ENCODE measurements at regions not wholly inside any gene's neighbourhood (a gene's known extent, or its start where the extent isn't known, plus 50 kb on each side); places are given as distances from the start of the nearest gene placed in this dataset.

DNA sequence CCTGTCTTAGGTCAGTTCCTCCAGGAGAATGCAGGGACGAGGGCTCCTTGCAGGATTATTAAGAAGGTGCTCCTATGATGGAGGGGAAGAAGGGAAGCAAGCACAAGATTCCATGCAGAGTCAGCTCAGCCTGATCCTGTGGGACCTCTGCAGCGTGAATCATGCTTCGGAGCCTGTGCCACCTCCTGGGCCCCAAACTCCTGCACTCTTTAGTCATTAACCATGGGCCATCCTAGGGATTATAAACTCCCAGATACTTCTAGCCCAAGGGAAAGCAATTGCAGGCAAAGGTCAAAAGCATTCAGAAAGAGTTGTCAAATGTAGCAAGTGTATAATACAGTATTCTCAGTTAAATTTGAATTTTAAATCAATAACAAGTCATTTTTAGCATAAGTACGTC is 208.7 kb upstream of the PMEPA1 start:
- DNase-seq (ENCODE audit: insufficient read length, low spot score) (no peak), FAIRE-seq (no peak)
- TF ChIP-seq POLR2A (IDR thresholded peaks at IDR 0.05; ENCODE audit: low read depth, low read length), result no peak

DNA sequence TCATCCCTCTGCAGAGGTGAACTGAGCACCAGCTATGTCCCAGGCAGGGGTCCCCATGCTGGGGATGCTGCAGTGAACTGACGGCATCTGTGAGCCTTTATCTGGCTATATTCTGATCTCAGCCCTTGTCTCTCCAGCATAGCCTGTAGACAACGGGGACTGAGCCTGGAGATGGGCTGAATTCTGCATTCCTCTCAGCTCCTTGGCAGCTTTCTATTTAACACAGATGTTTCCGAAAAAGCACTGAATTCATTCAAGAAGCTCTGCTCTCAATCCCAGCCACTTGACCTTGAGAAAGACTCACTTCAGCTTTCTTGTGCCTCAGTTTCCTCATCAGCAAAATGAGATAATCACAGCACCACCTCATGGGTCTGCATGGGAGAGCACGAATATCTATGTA is 204.4 kb upstream of the PMEPA1 start:
- DNase-seq (ENCODE audit: insufficient read length, low spot score), result no peak
- no peak for FAIRE-seq
- no peak for TF ChIP-seq POLR2A (IDR thresholded peaks at IDR 0.05; ENCODE audit: low read depth, low read length)

DNA sequence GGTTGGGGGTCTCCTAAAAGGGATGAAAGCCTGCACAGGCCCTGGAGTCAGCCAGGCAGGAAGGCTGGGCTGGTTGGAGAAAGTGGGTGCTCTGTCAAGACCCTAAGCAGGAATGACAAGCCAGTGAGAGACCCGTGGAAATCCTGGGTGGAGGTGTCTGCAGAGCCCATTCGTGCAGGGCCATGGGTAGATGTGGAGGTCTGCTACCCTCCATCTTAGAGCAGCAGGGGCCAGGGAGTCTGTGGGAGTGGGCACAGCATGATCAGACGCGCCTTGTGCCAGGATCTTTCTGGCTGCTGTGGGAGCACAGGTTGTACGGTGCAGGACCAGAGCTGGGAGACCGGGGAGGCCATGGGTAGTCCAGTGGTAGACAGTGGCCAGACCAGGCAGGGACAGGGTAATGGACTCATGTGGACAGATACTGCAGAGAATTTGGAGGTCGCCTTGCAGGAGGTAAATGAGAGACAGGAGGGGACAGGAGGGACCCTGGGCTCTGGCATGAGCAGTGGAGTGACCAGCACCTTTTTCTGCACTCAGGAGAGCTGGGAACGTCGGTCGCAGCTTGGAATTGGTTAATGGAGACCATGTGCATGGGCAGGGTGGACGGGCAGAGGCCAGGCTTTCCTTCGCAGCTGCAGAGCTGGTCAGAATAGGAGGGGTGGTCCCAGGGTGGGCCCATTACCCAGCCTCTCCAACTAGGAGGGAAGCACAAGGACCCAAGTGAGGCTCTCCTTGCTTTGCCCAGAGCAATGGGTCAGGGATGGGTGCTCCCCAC is 203.5 kb upstream of the PMEPA1 start:
- FAIRE-seq, result no peak
- DNase-seq (ENCODE audit: insufficient read length, low spot score), result no peak
- no peak for TF ChIP-seq POLR2A (IDR thresholded peaks at IDR 0.05; ENCODE audit: low read depth, low read length)

DNA sequence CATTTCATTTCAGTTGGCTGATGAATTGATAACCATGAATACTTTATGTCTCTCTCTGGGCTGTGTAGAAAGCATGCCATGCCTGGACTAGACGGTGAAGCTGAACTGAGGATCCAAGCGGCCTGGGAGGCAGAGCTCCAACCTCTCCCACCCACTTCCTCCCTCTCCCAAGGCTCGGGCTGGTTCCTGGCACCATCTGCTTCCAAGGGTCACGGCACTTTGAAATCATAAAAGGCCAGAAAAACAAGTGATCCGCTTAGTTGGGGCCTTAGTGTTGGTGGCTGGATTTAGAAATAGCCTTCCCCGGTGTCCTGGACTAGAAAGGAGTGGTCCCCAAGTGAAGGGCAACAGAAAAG is 202.4 kb upstream of the PMEPA1 start:
- FAIRE-seq, result no peak
- TF ChIP-seq POLR2A (IDR thresholded peaks at IDR 0.05; ENCODE audit: low read depth, low read length), result no peak

DNA sequence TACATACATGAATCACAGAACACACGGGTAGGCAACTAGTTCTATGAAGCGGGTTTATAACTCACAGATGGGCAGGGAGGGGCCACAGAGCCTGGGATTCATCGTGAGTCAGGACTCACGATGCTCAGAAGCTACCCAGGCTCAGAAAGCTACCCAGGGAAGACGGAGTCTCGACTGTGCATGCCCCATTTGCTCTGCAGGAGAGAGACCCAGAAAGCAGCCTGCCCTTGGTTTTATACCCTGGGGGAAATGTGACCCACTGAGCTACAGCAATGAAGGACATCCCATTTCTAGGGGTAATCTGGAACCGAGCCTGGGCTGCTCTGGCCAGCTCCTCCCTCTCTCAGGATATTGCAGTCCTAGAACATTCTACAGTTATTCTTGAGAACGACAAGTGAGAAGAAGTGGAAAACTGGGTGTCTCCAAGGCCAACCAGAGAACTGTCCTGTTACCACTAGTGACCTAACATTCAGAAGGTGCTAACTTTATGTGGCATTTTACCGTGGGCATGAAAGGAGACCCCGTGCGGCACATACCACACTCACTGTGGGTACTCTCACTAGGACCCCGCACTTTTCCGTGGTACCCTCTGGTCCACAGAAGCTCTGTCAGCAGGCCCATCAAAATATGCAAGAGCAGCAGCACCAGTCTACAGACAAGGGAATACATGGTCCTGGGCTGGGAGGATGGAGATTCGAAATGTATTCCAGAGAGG is 201.9 kb upstream of the PMEPA1 start:
- no peak for TF ChIP-seq POLR2A (IDR thresholded peaks at IDR 0.05; ENCODE audit: low read depth, low read length)
- FAIRE-seq, result no peak
- no peak for DNase-seq (ENCODE audit: insufficient read length, low spot score)

More for the DNA sequence above, 202.4 kb upstream of the PMEPA1 start:
- no peak for DNase-seq (ENCODE audit: insufficient read length, low spot score)

DNA sequence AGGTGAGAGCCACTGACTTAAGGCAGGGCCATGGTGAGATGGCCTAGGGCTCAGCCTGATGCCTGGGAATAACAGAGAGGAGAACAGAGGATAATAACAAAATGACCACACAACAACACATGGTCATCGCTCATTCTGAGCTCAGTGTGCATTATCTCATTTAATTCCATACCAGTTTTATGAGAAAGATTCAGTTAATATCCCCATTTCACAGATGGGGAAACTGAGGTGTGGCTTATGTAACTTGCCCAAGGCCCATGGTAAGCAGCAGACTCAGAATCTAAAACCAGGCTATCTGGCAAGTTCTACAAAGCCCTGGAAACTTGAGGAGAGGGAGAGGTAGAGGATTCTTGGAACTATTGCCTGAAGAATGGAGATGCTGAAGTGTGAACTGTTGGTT is 200.9 kb upstream of the PMEPA1 start:
- no peak for TF ChIP-seq POLR2A (IDR thresholded peaks at IDR 0.05; ENCODE audit: low read depth, low read length)
- FAIRE-seq, result no peak
- no peak for DNase-seq (ENCODE audit: insufficient read length, low spot score)

DNA sequence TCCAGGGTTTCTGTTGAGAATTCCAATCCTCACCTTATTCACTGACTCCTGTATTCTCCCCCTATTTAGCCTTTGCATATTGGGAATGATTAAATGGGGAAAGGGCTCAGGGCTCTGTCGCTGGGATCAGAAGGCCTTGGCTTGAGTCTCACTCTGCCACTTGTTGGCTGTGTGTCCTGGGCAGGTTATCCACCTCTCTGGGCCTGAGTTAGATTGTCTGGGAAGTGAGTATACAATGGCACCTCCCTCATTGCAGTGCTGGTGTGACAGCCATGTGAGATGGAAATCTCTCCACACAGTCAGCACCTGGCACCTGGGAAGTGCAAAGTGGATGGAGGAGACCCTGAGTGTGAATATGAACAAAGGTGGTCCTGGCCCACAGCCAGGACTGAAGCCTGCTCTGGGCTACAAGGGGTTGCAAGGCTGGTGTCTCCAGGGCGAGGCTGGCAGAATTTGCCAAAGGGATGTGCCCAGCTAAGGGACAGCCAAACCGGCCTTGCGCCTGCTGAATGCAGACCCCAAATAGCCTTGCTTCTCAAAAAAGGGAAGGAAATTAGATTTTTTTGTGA is 200.0 kb upstream of the PMEPA1 start:
- FAIRE-seq (no peak), DNase-seq (ENCODE audit: insufficient read length, low spot score) (no peak)
- TF ChIP-seq POLR2A (IDR thresholded peaks at IDR 0.05; ENCODE audit: low read depth, low read length), result no peak

DNA sequence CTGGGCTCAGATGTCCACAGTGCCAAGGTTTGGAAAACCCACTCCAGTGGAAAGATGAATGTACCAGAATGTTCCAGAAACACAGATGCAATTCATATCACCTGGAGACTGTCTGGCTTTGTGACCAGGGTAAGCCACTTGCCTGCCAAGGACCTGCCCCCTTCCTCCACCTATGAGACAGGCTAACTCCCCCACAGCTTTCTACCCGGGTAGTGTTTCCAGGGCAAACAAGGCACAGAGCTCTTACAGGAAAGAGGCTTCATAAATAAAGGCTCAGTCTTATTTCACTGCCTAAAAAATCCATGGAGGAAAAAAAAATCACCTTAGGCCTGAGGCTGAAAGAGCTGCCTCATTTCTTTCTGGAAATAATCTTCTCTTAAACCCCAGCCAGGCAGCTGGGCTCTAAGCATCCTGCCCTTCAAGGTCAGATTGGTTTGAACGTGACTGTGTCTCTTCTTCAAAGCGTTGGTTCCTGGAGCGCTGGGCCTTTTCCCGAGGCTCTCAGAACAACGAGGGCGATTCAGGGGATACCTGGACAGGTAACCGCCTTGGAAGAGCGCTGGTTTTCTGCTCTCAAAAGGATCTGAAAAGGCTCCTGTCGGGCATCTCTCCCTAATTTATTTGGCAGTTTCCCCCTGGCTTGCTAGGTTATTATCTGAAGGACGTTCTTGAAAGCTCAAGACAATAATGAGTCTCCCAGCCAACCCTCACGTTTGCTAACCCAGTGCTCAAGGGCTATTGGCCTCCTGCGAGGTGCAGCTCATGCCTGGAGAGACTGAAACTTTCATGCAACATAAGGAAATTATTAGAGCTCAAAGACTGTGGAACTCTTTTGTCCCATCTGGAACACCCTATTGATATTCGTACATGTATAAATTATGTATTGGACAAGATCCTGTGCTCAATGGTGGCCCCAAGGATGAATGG is 199.2 kb upstream of the PMEPA1 start:
- DNase-seq (ENCODE audit: insufficient read length, low spot score) (no peak), FAIRE-seq (no peak)
- TF ChIP-seq POLR2A (IDR thresholded peaks at IDR 0.05; ENCODE audit: low read depth, low read length), result no peak

DNA sequence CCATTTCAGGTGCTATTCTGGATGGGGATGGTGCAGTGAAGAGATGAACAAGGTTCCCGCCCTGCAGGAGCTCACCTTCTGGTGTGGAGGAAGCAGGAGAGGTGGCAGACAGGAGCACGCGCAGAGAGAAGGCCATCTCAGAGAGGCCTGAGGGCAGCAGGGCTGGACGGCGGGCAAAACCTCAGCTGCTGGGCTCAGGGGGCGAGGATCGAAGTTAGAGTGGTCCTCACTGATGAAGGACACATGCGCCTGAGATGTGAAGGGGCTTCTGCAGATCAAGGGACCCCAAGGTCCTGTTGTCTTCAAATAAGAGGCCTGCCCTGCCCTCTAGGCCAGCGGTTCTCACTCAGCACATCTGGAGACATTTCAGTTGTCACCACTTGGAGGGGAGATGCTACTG is 198.4 kb upstream of the PMEPA1 start:
- DNase-seq (ENCODE audit: insufficient read length, low spot score), result no peak
- no peak for TF ChIP-seq POLR2A (IDR thresholded peaks at IDR 0.05; ENCODE audit: low read depth, low read length)
- FAIRE-seq, result no peak

DNA sequence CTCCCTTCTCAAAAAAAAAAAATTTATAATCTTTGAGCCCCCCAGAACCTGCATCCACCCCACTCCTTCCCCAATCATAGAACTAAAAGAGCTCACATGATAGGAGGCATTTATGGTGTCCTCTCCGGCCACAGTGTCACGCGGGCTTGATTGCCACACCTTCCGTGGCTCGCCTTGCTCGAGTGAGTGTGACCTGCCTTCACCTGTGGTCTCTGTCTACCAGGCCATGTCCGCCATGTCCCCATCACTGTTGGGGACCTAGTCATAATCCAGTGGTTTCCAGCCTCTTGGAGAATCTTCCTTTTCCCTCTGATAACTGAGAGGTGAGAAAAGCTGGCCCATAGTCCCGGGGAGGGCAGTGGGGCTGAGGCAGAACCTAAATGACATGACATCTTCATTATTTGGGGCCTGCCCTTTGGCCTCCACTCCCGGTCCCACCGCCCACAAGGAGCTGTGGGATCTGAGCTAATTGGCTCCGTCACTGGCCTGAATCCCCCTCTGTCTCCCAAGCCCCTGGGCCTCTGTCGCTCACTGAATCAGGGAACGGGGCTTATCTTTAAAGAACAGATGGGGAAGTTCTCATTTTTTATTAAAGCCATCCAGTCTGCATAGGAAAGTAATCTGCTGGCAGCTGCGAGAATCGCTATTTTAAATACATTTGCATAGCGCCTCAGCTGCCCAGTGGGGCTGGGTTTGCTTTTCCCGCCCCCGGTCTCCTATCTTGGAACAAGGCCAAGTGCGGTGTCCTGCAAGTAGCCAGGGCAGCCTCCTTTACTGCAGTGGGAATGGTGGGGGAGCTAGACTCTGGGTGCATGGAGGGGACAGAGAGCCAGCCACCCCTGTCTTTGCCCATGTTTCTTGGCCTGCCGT is 197.6 kb upstream of the PMEPA1 start:
- DNase-seq (ENCODE audit: insufficient read length, low spot score) (no peak), FAIRE-seq (no peak)
- TF ChIP-seq POLR2A (IDR thresholded peaks at IDR 0.05; ENCODE audit: low read depth, low read length), result no peak

DNA sequence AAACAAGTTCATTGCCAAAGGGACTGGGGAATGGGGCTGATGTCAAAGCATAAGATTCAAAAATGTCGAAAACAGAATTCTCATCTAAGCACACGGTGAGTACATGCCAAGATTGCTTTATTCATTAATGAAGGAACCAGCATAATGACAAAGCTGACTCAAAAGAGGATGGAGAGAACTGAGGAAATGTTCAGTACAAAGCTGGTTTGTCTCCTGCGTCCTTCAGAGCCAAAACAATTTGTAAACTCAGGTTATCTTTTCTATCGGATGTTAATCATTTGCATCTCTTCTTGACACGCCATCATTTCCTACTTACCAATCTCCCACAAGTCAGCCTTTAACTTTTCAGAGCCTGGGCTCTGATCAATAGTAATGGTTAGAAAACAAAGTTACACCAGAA is 195.6 kb upstream of the PMEPA1 start:
- DNase-seq (ENCODE audit: insufficient read length, low spot score) (no peak), FAIRE-seq (no peak)
- no peak for TF ChIP-seq POLR2A (IDR thresholded peaks at IDR 0.05; ENCODE audit: low read depth, low read length)

DNA sequence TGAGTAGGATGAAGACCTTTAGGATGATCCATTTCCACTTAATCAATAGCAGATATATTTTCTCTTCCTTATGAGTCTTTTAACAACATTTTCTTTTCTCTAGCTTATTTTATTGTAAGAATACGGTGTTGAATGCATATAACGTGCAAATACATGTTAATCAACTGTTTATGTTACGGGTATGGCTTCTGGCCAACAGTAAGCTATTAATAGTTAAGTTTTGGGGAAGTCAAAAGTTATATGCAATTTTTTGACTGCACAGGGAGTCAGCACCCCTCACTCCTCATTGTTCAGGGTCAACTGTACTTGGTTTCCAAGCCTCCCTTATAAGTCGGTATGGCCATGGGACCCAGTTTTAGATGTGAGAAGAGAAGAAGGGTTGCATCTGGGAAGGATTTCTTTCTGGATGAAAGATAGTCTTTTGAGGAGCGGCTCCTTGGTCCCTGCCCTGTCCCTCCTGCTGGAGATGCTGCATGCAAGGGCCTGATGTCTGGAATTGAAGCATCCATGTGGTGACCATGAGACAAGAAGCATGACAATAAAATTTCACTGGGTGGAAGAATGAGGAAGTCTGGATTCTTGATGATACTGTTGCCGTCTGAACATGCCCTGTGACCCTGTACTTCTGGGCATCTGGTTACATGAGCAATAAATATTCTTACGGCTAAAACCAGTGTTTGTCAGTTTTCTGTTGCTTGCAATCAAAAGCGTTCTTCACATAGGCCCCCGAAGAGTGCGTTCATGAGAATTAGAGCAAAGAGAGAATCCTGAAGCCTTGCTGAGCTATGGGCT is 194.7 kb upstream of the PMEPA1 start:
- no peak for TF ChIP-seq POLR2A (IDR thresholded peaks at IDR 0.05; ENCODE audit: low read depth, low read length)
- DNase-seq (ENCODE audit: insufficient read length, low spot score) (no peak), FAIRE-seq (no peak)

Measured in H54 (cell line).